LNCaP clone FGC (cell line): ENCODE measurements at regions not wholly inside any gene's neighbourhood (a gene's known extent, or its start where the extent isn't known, plus 50 kb on each side); places are given as distances from the start of the nearest gene placed in this dataset.

Source experiments
- DNase-seq: peaks from one replicate; pipeline ENCODE4 v3.0.0-alpha.2; 2011; ENCODE audit warnings: low read depth
- H3K4me3 ChIP-seq: 2 replicates; pipeline ENCODE4 v1.5.1; 2011; ENCODE audit warnings: mild to moderate bottlenecking, low read depth, low read length, control low read depth
- CTCF ChIP-seq: IDR thresholded peaks from 2 replicates; pipeline ENCODE4 v1.5.1; 2012; ENCODE audit warnings: mild to moderate bottlenecking; ENCODE audit not compliant: control insufficient read depth, insufficient read depth; ENCODE audit errors: extremely low read depth

DNA sequence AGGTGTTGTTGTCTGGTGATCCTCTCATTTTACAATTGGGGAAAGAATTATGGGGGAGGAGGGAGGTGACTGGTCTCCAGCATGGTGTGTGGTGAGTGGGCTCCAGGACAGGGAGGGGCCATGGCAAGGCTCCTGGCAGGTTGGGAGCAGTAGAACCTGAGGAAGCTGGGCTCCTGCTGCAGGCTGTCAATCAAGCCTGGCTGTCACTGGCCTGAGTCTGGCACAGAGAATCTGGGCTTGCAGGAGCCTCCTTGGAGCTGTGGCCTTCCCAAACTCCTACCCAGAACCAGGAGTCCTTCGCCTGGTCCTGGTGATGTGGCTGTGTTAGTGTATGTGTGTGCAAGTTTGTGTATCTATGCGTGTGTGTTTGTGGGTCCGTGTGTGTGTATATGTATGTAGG is 131.9 kb upstream of the CSF3R start:
- no peak for DNase-seq
- TF ChIP-seq CTCF = no peak
- no peak overlapping the region for H3K4me3 ChIP-seq

- no peak overlapping the region for H3K4me3 ChIP-seq
- no peak for TF ChIP-seq CTCF
- DNase-seq = no peak
Observed at GRCh38 chr1:36613721-36614120, 131.0 kb upstream of the CSF3R start.

DNA sequence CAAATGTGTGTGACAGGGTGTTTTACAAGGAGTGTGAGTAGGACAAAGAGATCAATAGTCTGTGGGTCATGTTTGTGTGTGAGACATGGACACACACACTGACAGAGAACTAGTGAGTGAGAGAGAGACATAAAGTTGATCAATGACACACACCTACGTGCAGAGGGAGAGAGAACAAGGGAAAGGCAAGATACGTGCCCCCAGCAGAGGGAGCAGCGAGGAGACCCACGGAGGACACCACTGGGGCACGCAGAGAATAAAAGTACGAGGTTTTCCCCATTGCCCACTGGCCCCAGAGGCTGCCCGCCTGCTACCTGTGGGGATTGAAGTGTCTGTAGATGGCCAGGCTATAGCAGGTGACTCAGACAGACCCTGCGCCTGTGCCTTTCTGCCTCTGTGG is 130.2 kb upstream of the CSF3R start:
- DNase-seq = no peak
- no peak overlapping the region for H3K4me3 ChIP-seq
- 0 out of 2 replicates have a peak, but pooled peaks have one; percentile 30 for TF ChIP-seq CTCF

DNA sequence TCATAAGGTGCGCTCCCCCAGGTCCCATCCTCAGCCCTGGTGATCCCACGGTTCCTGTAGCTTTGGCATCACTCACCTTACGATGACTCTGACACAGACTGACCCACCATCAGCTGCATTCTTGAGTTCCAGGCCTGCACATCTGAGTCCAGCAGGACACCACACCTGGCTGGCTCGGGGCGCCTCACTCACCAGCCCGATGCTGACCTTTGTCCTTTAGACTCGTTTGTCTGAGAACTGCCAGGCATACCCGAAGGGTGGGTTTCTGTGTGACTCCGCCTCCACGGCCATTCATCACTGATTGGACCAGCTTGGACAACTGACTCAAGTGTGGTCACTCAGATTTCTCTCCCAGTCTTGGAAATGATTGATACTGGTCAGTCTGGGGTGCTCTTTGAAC is 129.4 kb upstream of the CSF3R start:
- H3K4me3 ChIP-seq = no peak overlapping the region
- no peak for TF ChIP-seq CTCF
- no peak for DNase-seq

- TF ChIP-seq CTCF = peak; percentile 91
- DNase-seq = peak; percentile 10
- H3K4me3 ChIP-seq = no peak overlapping the region
Observed at GRCh38 chr1:36609241-36610027, 126.7 kb upstream of the CSF3R start.

DNA sequence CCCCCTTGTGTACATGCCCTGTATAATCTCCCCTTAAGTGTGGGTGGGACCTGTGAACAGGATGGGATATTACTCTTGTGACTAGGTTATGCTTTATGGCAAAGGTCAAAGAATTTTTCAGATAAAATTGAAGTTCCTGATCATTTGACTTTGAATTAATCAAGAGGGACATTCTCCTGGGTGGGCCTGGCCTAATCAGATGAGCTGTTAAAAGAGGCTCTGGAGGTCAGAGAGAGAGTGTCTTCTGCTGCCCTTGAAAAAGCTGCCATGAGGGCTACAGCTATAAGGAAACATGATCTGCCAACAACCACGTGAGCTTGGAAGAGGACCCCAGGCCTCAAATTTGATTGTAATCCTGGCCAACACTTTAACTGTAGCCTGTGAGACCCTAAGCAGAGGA is 125.6 kb upstream of the CSF3R start:
- no peak for TF ChIP-seq CTCF
- no peak for DNase-seq
- no peak overlapping the region for H3K4me3 ChIP-seq

GRCh38 chr1:36607263-36607651 is 124.5 kb upstream of the CSF3R start:
- no peak for TF ChIP-seq CTCF
- no peak overlapping the region for H3K4me3 ChIP-seq
- DNase-seq = no peak
